Progenitor cell of endocrine pancreas (in vitro differentiated cells): ENCODE measurements at regions not wholly inside any gene's neighbourhood (a gene's known extent, or its start where the extent isn't known, plus 50 kb on each side); places are given as distances from the start of the nearest gene placed in this dataset.

Experiments
- DNase-seq: peaks from one replicate; pipeline ENCODE4 v3.0.0; 2021; ENCODE audit warnings: low spot score; ENCODE audit not compliant: unreplicated experiment
- H3K27ac Mint-ChIP-seq: 2 replicates; pipeline ENCODE4 v1.8.0; 2021; ENCODE audit warnings: mild to moderate bottlenecking, moderate library complexity, mixed read lengths
- H3K27me3 Mint-ChIP-seq: 2 replicates; pipeline ENCODE4 v1.8.0; 2021; ENCODE audit warnings: mixed read lengths
- H3K36me3 Mint-ChIP-seq: 2 replicates; pipeline ENCODE4 v1.8.0; 2022; ENCODE audit warnings: mixed read lengths; ENCODE audit not compliant: insufficient read depth
- H3K4me1 Mint-ChIP-seq: 2 replicates; pipeline ENCODE4 v1.8.0; 2021; ENCODE audit warnings: low read depth, mixed read lengths
- H3K4me3 Mint-ChIP-seq: 2 replicates; pipeline ENCODE4 v1.8.0; 2021; ENCODE audit warnings: low read depth, mild to moderate bottlenecking, moderate library complexity, mixed read lengths
- H3K9me3 Mint-ChIP-seq: 2 replicates; pipeline ENCODE4 v1.8.0; 2021; ENCODE audit warnings: low read depth, mixed read lengths
- TF ChIP-seq, protein P1 (sequence below): fragments of 200-600 bp; sonication (generic); IDR thresholded peaks from one replicate; pipeline ENCODE4 v1.5.0; 2021; ENCODE audit warnings: antibody characterized with exemption, mild to moderate bottlenecking; ENCODE audit not compliant: unreplicated experiment

DNA sequence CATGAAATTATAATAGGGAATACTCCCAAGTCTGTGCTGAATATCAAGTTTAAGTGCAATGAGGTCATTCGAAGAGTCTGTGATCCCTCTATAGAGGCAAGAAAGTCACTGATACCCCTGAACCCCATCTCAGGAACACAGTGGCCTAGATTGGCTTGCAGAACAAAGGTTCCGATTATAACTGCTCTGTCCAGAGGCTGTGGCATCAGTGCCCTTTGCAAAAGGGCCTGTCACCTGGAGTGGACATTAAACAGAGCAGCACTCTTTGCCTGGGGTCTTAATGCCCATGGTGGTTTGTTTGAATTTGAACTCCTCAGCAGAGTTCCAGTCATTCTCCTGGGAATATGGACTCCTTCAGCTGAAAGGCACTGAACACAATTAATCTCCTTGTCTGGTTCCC, 93.9 kb upstream of the SLCO3A1 start:
- no peaks in the 10 kb centered on the region for H3K9me3 Mint-ChIP-seq
- H3K4me1 Mint-ChIP-seq = peaks cover 2% of the 10 kb centered on the region
- no peaks in the 10 kb centered on the region for H3K36me3 Mint-ChIP-seq
- no peak for DNase-seq
- H3K27me3 Mint-ChIP-seq = peaks cover 35% of the 10 kb centered on the region
- H3K27ac Mint-ChIP-seq = no peak overlapping the region
- TF ChIP-seq, protein P1, sequence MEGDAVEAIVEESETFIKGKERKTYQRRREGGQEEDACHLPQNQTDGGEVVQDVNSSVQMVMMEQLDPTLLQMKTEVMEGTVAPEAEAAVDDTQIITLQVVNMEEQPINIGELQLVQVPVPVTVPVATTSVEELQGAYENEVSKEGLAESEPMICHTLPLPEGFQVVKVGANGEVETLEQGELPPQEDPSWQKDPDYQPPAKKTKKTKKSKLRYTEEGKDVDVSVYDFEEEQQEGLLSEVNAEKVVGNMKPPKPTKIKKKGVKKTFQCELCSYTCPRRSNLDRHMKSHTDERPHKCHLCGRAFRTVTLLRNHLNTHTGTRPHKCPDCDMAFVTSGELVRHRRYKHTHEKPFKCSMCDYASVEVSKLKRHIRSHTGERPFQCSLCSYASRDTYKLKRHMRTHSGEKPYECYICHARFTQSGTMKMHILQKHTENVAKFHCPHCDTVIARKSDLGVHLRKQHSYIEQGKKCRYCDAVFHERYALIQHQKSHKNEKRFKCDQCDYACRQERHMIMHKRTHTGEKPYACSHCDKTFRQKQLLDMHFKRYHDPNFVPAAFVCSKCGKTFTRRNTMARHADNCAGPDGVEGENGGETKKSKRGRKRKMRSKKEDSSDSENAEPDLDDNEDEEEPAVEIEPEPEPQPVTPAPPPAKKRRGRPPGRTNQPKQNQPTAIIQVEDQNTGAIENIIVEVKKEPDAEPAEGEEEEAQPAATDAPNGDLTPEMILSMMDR = no peak
- no peak overlapping the region for H3K4me3 Mint-ChIP-seq

DNA sequence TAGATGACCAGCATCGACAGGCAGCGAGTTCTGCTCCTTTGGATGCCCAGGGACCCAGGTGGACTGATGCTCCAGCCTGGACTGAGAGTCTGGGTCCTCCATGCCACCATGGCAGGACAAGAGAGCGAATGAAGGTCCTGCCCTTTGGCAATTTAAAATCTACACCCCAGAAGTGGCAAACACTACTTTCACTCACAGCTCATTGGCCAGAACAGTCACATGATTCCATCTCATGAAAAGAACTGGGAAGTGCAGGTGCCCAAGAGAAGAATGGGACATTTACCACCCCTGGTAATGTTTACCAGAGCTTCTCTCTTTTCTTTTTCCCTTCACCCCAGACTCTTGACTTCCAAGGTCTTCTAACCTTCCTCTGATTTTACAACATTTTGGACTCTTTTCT, 87.8 kb upstream of the SLCO3A1 start:
- TF ChIP-seq, protein P1 = no peak
- Mint-ChIP-seq H3K27me3 (peaks cover 46% of the 10 kb centered on the region), H3K27ac (no peak overlapping the region), H3K36me3 (no peaks in the 10 kb centered on the region), H3K4me3 (no peak overlapping the region), H3K4me1 (peaks cover 5% of the 10 kb centered on the region), H3K9me3 (no peaks in the 10 kb centered on the region)
- DNase-seq = no peak

DNA sequence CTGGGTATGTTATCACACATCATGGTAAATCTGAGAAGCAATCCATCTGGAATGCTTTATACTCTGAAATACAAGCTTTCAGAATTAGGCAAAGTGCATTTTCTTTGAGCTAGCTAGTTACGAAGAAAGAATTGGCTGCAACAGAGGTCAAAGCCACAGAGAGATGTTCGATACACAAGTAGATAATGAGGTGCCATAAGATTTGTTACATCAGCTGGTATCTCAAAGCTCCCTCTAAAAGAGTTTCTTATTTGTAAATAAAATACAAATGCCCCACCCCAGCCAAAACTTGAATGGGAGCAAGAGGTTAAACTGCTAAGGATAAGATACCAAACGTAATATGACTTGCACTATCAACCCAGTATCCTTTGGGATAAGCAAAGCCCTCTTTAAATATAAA, 84.0 kb upstream of the SLCO3A1 start:
- no peaks in the 10 kb centered on the region for H3K36me3 Mint-ChIP-seq

DNA sequence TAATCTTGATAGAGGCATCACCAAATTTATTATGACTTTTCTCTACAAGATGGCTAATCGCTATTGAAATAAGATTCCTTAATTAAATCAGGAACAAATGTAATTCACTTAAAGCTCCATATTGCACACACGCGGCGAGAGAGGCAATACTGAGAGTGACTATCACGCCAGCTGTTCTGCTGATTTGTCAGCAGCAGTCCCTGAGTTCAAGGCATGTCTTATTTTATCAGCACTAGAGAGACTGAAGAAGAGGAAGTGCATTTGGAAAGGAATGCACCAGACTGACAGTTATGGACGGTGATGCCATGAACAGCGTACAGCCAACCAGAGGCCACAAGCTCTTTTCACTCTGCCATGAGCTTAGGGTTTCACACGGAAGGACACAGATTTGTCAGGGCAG, 83.6 kb upstream of the SLCO3A1 start:
- Mint-ChIP-seq H3K4me3 (no peak overlapping the region), H3K27me3 (peaks cover 59% of the 10 kb centered on the region), H3K4me1 (peaks cover 3% of the 10 kb centered on the region), H3K27ac (no peak overlapping the region), H3K9me3 (no peaks in the 10 kb centered on the region), H3K36me3 (no peaks in the 10 kb centered on the region)
- no peak for DNase-seq
- TF ChIP-seq, protein P1 = no peak

More for the DNA sequence above, 84.0 kb upstream of the SLCO3A1 start:
- Mint-ChIP-seq H3K9me3 (no peaks in the 10 kb centered on the region), H3K27me3 (peaks cover 56% of the 10 kb centered on the region), H3K4me3 (no peak overlapping the region), H3K4me1 (peaks cover 4% of the 10 kb centered on the region), H3K27ac (no peak overlapping the region)
- TF ChIP-seq, protein P1 = no peak
- DNase-seq = no peak

DNA sequence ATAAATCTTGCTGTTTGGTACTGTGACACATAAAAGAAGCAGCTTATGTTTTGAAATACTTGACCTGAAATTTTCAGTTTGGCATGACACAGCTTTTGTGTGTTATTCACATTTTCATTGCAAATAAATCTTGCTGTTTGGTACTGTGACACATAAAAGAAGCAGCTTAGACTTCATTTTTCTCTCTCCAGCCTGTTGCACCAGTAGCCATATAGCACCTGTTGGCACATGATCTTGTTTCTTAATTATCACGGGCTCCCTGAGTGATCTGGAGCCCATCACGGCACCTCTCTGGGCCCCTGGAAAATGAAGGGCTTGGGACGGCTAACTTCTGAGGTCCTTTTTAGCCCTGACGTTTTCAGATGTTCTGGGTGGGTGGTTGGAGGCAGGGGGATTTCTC, 77.4 kb upstream of the SLCO3A1 start:
- TF ChIP-seq, protein P1 = no peak
- Mint-ChIP-seq H3K4me3 (no peak overlapping the region), H3K27ac (no peak overlapping the region), H3K4me1 (no peaks in the 10 kb centered on the region), H3K27me3 (peaks cover 71% of the 10 kb centered on the region), H3K36me3 (no peaks in the 10 kb centered on the region), H3K9me3 (no peaks in the 10 kb centered on the region)
- DNase-seq = no peak

DNA sequence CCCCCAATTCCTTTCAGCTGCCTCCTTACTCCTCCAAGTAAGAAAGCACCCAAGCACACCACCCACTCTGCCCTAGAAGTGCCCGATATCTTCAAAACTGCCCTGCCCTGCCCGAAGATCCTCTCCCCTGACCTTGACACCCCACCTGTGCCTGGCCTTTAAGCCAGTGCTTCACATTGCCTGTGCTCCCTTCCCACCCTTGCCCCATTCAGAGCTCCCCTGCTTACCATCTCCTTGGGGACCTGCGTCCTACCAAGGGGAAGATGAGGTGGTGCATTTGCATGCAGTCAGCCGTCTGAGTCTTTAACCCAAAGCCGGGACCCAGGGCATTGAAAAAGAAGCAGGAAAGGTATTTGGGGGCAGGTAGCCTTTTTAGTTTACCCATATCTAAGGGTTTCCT, 73.5 kb upstream of the SLCO3A1 start:
- peaks cover 60% of the 10 kb centered on the region for H3K27me3 Mint-ChIP-seq
- TF ChIP-seq, protein P1 = no peak
- H3K4me1 Mint-ChIP-seq = peaks cover 6% of the 10 kb centered on the region
- H3K4me3 Mint-ChIP-seq = no peak overlapping the region
- H3K9me3 Mint-ChIP-seq = no peaks in the 10 kb centered on the region
- no peaks in the 10 kb centered on the region for H3K36me3 Mint-ChIP-seq
- DNase-seq = no peak
- no peak overlapping the region for H3K27ac Mint-ChIP-seq
